Keratinocyte (primary cell): ENCODE measurements at regions not wholly inside any gene's neighbourhood (a gene's known extent, or its start where the extent isn't known, plus 50 kb on each side); places are given as distances from the start of the nearest gene placed in this dataset.

Experiments used
- CTCF ChIP-seq, 3 experiments: IDR thresholded peaks in 1 of 3; conservative IDR thresholded peaks in 1 of 3; optimal IDR thresholded peaks in 1 of 3; 2 replicates in 2 of 3; 3 replicates in 1 of 3; pipeline versions ENCODE3 to v1.5.1; 2011; ENCODE audit warnings: low read length in 3 of 3, mild to moderate bottlenecking in 3 of 3, moderate library complexity in 2 of 3, control low read depth in 1 of 3, inconsistent platforms in 1 of 3; ENCODE audit not compliant: insufficient read depth in 2 of 3; ENCODE audit errors: extremely low read depth in 1 of 3
- EZH2 ChIP-seq: IDR thresholded peaks from one replicate; pipeline ENCODE4 v1.6.1; 2012; ENCODE audit warnings: inconsistent platforms, mild to moderate bottlenecking, low read length, moderate library complexity

GRCh38 chr7:153091477-153091876 lies 331.9 kb downstream of the ACTR3B start:
- no peak for TF ChIP-seq CTCF (optimal IDR thresholded peaks at IDR 0.05 in 1 of 3, IDR thresholded peaks at IDR 0.05 in 1 of 3, conservative IDR thresholded peaks at IDR 0.05 in 1 of 3; ENCODE audit: extremely low read depth in 1 of 3, insufficient read depth in 2 of 3, low read length in 3 of 3)
- no peak for TF ChIP-seq EZH2
